ENCODE measurements at regions not wholly inside any gene's neighbourhood (a gene's known extent, or its start where the extent isn't known, plus 50 kb on each side); places are given as distances from the start of the nearest gene placed in this dataset.

DNA sequence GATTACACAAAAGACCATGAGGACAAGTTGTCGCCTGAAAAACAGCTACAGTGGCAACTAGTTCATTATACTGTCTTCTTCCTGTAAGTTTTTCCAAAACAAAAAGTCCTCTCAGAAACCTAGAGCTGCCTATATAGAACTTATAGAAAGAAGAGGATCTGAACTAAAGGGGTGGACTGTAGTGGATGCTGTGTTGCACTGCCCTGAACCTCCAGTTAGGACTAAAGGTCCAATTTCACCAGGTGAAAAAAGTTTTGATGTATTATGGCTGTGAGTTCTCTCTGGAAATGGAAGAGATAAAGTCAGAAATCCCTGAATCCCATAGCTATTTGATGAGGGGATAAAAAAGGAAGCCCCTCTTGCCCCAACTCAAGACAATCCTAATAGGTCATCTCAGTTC is 56.6 kb upstream of the TSHZ2 start:
- TF ChIP-seq, protein P1, sequence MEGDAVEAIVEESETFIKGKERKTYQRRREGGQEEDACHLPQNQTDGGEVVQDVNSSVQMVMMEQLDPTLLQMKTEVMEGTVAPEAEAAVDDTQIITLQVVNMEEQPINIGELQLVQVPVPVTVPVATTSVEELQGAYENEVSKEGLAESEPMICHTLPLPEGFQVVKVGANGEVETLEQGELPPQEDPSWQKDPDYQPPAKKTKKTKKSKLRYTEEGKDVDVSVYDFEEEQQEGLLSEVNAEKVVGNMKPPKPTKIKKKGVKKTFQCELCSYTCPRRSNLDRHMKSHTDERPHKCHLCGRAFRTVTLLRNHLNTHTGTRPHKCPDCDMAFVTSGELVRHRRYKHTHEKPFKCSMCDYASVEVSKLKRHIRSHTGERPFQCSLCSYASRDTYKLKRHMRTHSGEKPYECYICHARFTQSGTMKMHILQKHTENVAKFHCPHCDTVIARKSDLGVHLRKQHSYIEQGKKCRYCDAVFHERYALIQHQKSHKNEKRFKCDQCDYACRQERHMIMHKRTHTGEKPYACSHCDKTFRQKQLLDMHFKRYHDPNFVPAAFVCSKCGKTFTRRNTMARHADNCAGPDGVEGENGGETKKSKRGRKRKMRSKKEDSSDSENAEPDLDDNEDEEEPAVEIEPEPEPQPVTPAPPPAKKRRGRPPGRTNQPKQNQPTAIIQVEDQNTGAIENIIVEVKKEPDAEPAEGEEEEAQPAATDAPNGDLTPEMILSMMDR (IDR thresholded peaks at IDR 0.05) = no peak
- TF ChIP-seq EZH2 (IDR thresholded peaks at IDR 0.05; ENCODE audit: borderline replicate concordance, insufficient read depth, low read depth, low read length, poor library complexity, severe bottlenecking) = no peak
- Mint-ChIP-seq H3K4me3 (no peak overlapping the region), H3K27me3 (peaks cover 12% of the 10 kb centered on the region), H3K27ac (no peak overlapping the region), H3K4me1 (no peaks in the 10 kb centered on the region), H3K9me3 (ENCODE audit: insufficient read depth) (peaks cover 6% of the 10 kb centered on the region)
- no peaks in the 10 kb centered on the region for H4K20me1 ChIP-seq (ENCODE audit: control insufficient read depth, insufficient read depth, low read length, poor library complexity, severe bottlenecking)
- H3K9ac ChIP-seq (ENCODE audit: low read length) = no peak overlapping the region
- DNase-seq = no peak
- intact Hi-C loops (cut with micrococcal nuclease) = no loop called here
- H3K4me3 ChIP-seq (ENCODE audit: control extremely low read depth in 1 of 5, extremely low read depth in 1 of 5, insufficient read depth in 1 of 5, low read depth in 2 of 5, low read length in 4 of 5) = no peak overlapping the region
- no peaks in the 10 kb centered on the region for H3K79me2 ChIP-seq (ENCODE audit: control insufficient read depth, insufficient read depth, low read length)
- H3K9me3 ChIP-seq (ENCODE audit: control extremely low read depth in 1 of 3, control insufficient read depth in 2 of 3, insufficient read depth in 1 of 3, low read length in 2 of 3) = peaks cover 0 to 4% (median 0%) of the 10 kb centered on the region in 3 donors
- no peak overlapping the region for H3K4me2 ChIP-seq (replicated peaks; ENCODE audit: low read depth, low read length, poor library complexity, severe bottlenecking)
- H3K27ac ChIP-seq (ENCODE audit: low read length in 2 of 2) = no peak overlapping the region
- no peaks in the 10 kb centered on the region for H3K36me3 ChIP-seq (replicated peaks in 1 of 2; ENCODE audit: control extremely low read depth in 1 of 2, control insufficient read depth in 1 of 2, extremely low read depth in 1 of 2, insufficient read depth in 2 of 2, low read length in 1 of 2)
- H2AFZ ChIP-seq (ENCODE audit: insufficient read depth, low read depth, low read length, poor library complexity, severe bottlenecking) = no peak overlapping the region
- H3K27me3 ChIP-seq (replicated peaks in 1 of 4; ENCODE audit: control extremely low read depth in 1 of 4, control insufficient read depth in 3 of 4, insufficient read depth in 4 of 4, low read length in 3 of 4) = no peaks in the 10 kb centered on the region
- POLR2A ChIA-PET = no interaction called here
- no CpG with 5 or more reads among the region's 1 CpG for WGBS (ENCODE audit: insufficient coverage)
- no peak for ATAC-seq (ENCODE audit: low read depth)
- no peaks in the 10 kb centered on the region for H3K4me1 ChIP-seq (ENCODE audit: control insufficient read depth in 2 of 2, insufficient read depth in 2 of 2, low read length in 2 of 2)
- CTCF ChIA-PET = no interaction called here

DNA sequence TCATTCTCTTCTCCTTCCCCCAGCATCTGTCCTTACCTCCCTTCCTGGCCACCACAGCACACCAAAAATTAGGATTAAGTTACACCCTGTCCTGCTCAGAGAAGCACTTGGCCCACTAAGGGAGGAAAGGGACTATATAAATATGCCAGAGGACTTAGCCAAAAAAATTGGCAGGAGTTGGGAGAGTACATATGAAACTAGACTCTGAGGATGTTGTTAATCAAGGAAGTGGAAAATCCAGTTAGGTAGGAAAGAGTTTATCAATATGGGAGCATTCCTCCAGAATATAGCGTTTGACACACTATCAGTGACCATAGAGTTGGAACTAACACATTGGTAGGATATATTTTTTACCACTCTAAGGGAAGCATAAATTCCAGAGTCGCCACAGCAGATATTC is 57.3 kb upstream of the TSHZ2 start:
- Mint-ChIP-seq H3K9me3 (ENCODE audit: insufficient read depth) (peaks cover 6% of the 10 kb centered on the region), H3K4me3 (no peak overlapping the region), H3K27me3 (peaks cover 10% of the 10 kb centered on the region), H3K27ac (no peak overlapping the region), H3K4me1 (no peaks in the 10 kb centered on the region)
- Histone ChIP-seq H3K9ac (ENCODE audit: low read length) (no peak overlapping the region), H4K20me1 (ENCODE audit: control insufficient read depth, insufficient read depth, low read length, poor library complexity, severe bottlenecking) (no peaks in the 10 kb centered on the region), H3K27me3 (replicated peaks in 1 of 4; ENCODE audit: control extremely low read depth in 1 of 4, control insufficient read depth in 3 of 4, insufficient read depth in 4 of 4, low read length in 3 of 4) (no peaks in the 10 kb centered on the region), H3K4me2 (replicated peaks; ENCODE audit: low read depth, low read length, poor library complexity, severe bottlenecking) (no peak overlapping the region), H3K27ac (ENCODE audit: low read length in 2 of 2) (no peak overlapping the region), H3K36me3 (replicated peaks in 1 of 2; ENCODE audit: control extremely low read depth in 1 of 2, control insufficient read depth in 1 of 2, extremely low read depth in 1 of 2, insufficient read depth in 2 of 2, low read length in 1 of 2) (no peaks in the 10 kb centered on the region), H3K9me3 (ENCODE audit: control extremely low read depth in 1 of 3, control insufficient read depth in 2 of 3, insufficient read depth in 1 of 3, low read length in 2 of 3) (peaks cover 0 to 4% (median 0%) of the 10 kb centered on the region in 3 donors), H3K79me2 (ENCODE audit: control insufficient read depth, insufficient read depth, low read length) (no peaks in the 10 kb centered on the region), H3K4me1 (ENCODE audit: control insufficient read depth in 2 of 2, insufficient read depth in 2 of 2, low read length in 2 of 2) (no peaks in the 10 kb centered on the region), H3K4me3 (ENCODE audit: control extremely low read depth in 1 of 5, extremely low read depth in 1 of 5, insufficient read depth in 1 of 5, low read depth in 2 of 5, low read length in 4 of 5) (no peak overlapping the region), H2AFZ (ENCODE audit: insufficient read depth, low read depth, low read length, poor library complexity, severe bottlenecking) (no peak overlapping the region)
- intact Hi-C loops (cut with micrococcal nuclease) = no loop called here
- TF ChIP-seq, protein P1 (IDR thresholded peaks at IDR 0.05) = no peak
- TF ChIP-seq EZH2 (IDR thresholded peaks at IDR 0.05; ENCODE audit: borderline replicate concordance, insufficient read depth, low read depth, low read length, poor library complexity, severe bottlenecking) = no peak
- ChIA-PET POLR2A (no interaction called here), CTCF (no interaction called here)
- no CpG with 5 or more reads among the region's 2 CpGs for WGBS (ENCODE audit: insufficient coverage)
- DNase-seq = no peak
- no peak for ATAC-seq (ENCODE audit: low read depth)
